Fibroblast of skin of left biceps (primary cell): ENCODE measurements at regions not wholly inside any gene's neighbourhood (a gene's known extent, or its start where the extent isn't known, plus 50 kb on each side); places are given as distances from the start of the nearest gene placed in this dataset.
"Not testable (repeated sequence)": the region's sequence is repeated elsewhere in the genome, so short reads cannot be mapped to it uniquely, and the experiment has no call there.

Source experiments
- DNase-seq, 2 experiments: peaks; one replicate each; pipeline ENCODE4 v3.0.0-alpha.2; 2013; ENCODE audit warnings: low read depth in 2 of 2

DNA sequence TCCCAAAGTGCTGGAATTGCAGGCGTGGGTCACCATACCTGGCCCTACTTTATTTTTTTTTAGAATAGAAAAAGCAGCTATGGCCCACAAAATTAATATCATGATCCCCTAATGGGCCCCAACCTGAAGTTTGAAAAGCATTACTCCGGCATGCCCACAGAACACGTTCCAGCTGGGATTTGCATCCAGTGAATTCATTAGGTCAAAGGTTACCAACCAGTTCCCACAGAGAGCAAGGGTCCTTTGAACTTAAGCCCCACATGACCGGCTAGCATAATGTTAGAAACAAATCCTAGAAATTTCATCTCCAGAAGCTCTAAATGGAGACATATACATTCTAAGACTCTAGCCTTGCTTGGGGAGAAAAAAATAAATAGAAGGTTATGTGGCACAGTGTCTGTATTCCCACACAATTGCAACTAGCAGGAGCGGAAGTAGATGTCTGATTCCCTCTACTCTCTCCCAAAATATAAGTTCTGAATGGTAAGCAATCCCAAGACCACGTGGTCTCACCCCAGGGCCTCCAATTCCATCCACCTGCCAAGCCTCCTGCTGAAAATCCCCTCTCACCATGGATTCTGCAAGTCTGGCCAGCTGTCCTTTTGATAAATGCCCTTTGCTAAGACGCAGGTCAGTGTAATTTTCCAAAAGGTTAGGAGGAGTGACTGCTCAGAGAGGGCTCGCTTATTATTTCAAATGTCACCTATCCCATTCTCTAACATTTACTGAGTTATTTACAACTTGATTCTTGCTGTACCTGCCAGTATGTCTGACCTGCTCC, 395.8 kb downstream of the NPIPA8 start:
- no peak for DNase-seq

DNA sequence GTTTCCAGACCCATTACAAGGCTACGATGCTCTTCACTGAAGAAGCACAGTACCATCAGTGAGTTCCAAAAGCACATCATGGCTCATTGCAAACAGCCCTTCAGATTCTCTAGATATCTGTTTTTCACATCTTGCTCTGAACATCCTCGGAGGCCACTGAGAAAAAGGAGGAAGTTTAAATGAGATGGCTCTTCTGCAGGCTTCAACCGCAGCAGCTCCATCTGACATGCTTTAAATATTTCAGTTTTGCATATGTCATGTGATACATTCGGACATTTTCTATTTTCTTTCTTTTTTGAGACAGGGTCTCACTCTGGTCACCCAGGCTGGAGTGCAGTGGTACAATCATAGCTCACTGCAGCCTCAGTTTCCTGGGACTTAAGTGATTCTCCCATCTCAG, 396.8 kb downstream of the NPIPA8 start:
- DNase-seq: no peak

DNA sequence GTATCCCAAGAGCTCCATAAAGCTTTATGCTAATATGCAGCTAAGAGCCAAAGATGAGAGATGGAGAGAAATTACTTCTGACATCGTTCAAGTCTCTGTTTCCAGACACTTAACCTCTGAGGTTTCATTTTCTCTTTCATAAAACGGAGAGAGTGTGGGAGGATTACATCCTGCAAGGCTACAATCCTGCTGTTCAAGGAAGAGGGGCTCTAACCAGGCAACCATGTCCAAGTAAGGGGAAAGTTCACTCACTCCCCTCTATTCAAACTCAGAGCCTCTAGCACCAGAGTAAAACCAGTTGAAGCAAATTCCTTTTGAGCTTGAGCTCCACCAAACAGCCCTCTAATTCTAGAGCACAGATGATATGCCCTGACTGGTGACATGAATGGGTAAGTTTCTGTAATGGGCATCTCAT, 397.4 kb downstream of the NPIPA8 start:
- no peak for DNase-seq

DNA sequence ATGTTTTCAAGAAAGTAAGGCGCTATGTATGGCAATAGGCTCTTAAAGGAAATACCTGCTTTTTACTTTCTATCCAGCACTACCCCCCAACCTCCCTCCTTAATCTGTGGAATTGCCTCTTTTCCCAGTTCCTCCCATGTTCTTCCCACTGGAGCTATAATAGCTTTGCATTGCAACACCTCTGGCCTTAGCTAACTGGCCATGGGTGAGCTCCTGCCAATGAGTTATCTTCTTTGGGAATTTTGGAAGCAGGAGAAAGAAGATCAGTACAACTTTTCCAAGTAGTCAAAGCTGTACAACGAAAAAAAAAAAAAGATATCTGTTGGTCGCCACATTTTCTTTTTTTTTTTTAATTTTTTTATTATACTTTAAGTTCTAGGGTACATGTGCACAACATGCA, 398.0 kb downstream of the NPIPA8 start:
- DNase-seq: no peak

DNA sequence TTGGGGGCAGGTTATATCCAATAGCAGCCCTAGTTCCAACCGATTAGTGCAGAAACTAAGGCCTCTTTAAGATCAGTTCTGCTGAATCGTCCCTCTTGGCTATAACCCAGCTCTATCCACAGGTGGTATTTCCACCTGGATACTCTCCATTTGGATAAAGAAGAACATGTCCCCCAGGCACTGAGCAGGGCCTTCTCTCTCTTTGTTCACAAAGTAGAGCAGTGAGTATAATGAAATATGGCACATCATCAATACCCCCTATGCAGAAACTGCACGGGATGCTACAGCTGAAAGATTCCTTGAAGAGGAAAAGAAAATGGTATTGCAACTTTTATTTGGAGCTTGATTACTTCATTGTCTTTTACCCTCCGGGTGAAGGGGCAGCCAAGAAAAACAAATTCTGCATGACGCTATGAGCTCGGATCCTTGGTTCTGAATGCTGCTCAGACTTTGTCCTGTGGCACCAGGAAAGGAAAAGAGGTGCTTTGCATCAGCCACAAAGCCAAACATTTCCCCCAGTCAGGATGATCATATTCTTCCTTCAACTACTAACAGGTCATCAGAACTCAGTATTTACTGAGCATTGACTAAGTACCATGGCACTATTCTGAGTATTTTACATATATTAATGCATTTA, 399.7 kb downstream of the NPIPA8 start:
- no peak for DNase-seq

DNA sequence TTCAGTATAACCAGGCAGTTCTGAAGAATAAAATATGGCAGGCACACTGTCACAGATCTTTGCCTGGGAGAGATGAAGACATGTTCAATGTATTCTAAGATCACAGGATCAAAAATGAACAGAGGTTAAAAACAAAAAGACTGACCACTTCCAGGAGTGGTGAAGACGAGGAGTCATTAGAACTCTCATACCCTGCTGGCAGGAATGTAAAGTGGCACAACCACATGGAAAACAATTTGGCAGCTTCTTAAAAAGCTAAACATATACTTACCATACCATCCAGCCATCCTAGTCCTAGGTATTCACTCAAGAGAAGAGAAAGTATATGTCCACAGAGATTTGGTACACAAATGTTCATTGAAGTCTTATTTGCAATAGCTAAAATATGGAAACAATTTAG, 406.3 kb downstream of the NPIPA8 start:
- no peak for DNase-seq

DNA sequence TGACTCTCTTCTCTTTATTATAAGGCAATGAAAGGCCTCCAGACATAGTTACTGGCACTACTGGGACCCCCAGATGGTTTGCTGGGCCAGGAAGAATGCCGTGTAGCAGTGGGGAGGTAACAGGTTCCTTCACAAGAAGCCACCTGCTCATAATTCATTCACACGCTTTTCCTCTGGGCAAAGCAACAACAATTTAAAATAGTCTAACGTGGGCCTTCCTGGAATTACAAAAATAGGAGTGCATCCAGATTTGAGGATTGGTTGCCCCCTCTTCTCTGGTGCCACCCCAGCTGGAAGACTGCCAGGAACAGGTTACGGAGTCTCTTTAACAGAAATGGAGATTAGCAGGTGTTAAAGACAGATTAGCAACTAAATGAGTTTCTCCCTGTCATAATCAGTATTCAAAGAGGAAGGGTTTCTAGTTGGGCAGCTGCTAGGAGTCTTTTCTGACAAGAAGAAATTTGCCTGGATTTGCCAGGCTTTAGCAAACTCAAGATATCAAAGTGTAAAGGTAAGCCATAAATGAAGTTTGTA, 409.6 kb downstream of the NPIPA8 start:
- DNase-seq: no peak

DNA sequence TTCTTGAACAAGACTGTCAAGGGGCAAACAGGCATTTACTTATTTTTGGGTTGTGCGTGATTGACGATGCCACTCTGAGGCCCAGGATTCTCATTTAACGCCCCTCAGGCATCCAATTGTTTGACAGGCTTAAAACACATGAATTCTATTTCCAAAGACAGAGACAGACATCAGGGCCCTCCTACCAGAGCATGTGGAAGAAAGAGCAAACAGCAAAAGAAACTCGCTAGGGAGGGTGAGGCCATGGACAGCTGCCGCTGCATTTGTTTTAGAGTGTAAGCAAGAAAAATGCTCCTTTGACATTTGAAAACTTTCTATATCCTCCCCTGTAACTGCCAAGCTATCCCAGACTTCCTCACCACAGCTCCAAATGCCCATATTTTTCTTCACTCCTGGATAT, 410.1 kb downstream of the NPIPA8 start:
- no peak for DNase-seq

DNA sequence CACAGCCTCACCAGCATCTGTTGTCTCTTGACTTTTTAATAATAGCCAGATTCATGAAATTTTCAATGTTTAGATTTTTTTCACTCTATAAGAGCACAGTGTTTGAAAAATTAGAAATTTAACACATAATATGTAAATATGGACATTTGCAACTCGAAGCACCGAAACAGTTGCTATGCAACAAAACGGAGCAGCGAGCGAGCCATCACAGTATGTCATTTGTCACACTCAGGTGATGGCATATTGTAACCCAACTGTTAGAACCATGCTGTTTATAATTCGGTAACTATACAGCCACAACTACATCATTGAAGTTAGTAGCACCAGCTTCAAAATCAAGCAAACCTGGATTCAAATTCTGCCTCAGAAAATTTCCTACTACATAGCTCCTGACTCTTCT, 410.8 kb downstream of the NPIPA8 start:
- DNase-seq: no peak

DNA sequence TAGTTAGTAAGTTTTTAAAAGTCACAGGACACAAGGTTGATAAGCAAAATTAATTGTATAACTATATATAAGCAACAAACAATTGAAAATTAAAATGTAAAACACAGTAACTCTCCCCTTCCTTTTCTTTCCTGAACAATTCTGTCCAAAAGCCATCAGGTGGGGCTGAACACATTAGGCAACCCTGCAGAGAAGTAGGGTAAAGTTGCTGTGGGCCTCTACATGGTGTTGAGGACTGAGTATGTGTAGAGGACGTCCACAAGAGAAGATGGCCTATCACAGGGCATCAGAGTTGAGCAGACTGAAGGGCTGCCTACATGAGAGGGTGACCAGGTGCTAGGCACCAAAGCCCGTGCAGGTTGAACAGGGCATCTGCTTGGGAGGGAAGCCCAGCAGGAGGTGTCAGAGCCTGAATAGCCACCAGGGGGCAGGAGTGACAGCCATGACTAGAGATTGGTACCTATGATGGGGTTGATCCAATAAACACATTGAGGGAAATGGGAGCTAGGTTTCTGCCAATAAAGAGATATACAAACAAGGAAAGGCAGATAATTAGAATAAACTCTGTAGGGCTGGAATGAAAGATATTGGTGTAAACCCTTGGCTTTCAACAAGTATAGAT, 415.1 kb downstream of the NPIPA8 start:
- DNase-seq: no peak

DNA sequence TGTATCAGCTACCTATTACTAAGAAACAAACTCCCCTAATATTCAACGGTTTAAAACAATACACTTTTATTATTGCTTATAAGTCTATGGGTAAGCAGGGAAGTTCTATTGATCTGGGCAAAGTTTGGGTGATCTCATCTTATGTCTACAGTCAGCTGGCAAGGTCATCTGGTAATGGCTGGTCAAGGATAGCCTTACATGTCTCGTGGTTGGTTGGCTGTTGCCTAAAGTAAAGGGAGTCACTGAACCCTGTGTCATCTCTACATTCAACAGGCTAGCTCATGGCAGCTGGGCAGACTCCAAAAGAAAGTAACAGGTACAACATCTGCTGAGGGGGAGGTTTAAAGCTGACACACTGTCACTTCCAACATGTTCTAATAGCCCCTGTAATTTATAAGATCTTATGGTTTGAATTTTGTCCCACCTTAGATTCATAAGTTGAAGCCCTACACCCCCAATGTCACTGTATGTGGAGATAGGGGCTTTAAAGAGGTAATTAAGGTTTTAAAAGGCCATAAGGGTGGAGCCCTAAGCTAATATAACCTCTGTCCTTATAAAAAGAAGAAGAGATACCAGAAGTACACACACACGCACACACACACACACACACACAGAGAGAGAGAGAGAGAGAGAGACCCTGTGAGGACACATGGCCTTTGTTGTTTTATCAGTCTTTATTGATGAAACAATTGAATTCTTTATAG, 419.1 kb downstream of the NPIPA8 start:
- no peak for DNase-seq

DNA sequence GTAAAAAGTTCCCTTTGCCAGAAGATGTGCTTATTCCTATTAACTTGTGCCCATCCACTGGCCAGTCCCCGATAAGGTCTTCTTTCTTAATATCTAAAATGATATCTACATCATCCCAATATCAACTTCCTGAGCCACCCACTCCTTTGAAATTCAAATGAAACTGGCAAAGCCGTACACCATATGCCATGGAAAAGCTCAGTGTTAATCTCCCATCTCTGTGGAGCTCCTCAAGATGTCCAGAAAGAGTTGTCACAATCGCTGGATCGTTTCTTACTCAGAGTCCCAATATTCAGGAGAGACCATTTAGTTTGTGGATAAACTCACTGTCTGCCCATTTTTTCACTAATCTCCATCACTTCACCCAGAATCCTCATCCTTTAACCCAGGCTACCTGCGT, 420.7 kb downstream of the NPIPA8 start:
- DNase-seq: no peak

DNA sequence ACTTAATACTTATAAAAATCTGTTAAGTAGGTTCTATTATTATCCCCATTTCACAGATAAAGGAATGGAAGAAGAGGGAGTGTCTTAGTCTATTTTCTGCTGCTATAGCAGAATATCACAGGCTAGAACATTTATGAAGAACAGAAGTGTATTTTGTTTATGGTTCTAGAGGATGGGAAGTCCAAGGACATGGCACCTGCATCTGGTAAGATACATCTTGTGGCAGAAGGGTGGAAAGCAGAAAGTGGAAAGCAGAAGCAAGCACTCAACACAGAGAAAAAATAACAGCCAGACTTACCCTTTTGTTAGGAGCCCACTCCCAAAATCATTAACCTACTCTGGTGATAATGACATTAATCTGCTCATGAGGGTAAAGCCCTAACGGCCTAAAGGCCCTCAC, 422.4 kb downstream of the NPIPA8 start:
- no peak for DNase-seq

DNA sequence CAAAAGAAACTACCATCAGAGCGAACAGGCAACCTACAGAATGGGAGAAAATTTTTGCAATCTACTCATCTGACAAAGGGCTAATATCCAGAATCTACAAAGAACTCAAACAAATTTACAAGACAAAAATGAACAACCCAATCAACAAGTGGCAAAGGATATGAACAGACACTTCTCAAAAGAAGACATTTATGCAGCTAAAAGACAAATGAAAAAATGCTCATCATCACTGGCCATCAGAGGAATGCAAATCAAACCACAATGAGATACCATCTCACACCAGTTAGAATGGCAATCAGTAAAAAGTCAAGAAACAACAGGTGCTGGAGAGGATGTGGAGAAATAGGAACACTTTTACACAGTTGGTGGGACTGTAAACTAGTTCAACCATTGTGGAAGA, 425.0 kb downstream of the NPIPA8 start:
- not testable (repeated sequence) for DNase-seq

DNA sequence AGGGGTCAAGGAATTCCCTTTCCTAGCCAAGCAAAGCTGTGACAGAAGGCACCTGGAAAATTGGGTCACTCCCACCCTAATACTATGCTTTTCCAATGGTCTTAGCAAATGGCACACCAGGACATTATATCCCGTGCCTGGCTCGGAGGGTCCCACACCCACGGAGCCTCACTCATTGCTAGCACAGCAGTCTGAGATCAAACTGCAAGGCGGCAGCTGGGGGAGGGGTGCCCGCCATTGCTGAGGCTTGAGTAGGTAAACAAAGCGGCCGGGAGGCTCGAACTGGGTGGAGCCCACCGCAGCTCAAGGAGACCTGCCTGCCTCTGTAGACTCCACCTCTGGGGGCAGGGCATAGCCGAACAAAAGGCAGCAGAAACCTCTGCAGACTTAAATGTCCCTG, 429.9 kb downstream of the NPIPA8 start:
- not testable (repeated sequence) for DNase-seq

DNA sequence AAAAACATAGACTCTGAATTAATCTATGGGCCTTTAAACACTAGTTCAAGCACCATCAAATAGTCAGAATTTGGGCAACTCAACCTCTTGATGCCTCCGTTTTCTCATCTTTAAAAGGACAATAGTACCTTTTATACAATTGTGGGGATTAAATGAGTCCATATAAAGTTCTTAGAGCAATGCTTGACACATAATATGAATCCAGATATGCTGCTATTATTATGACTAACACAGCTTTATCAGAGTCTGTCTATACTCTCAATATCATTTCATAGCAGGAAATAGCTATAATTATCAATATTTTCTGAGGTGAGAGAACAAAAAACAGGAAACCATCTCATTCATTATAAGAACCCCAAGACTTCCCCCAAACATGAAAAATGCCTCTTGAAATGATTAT, 430.5 kb upstream of the XYLT1 start:
- no peak for DNase-seq

DNA sequence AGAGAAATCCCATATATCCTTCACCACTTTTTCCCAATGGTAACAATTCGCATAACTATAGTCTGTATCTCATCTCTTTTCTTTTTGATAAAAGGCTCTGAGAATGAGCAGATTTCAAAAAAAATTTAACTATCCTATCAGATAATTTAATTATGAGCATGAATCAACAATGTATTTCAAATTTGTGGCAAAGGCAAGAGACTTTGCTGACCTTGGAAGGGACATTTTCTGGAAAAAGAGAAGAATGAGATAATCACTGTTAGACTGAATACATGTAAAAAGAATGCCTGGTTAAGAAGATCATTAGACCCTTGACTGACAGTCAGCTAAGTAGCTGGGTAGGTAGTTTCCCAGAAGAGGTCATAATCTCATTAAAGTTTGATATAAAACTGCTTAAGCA, 428.4 kb upstream of the XYLT1 start:
- DNase-seq: no peak

DNA sequence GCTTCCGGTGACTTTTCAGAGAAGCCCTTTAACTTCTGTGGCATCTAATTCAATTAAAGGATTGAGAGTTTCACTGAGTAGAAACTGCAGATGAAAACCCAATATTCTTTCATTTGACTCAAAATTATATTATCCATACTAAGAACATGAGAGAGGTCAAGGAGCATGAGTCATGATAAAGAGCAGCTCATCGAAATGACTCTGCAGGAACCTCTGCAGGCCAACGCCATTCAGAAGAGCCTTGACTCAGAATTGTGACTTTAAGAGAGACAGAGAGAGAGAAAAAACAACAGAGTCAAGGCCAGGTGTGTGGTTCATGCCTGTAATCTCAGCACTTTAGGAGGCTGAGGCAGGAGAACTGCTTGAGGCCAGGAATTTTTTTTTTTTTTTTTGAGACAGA, 417.2 kb upstream of the XYLT1 start:
- no peak for DNase-seq

DNA sequence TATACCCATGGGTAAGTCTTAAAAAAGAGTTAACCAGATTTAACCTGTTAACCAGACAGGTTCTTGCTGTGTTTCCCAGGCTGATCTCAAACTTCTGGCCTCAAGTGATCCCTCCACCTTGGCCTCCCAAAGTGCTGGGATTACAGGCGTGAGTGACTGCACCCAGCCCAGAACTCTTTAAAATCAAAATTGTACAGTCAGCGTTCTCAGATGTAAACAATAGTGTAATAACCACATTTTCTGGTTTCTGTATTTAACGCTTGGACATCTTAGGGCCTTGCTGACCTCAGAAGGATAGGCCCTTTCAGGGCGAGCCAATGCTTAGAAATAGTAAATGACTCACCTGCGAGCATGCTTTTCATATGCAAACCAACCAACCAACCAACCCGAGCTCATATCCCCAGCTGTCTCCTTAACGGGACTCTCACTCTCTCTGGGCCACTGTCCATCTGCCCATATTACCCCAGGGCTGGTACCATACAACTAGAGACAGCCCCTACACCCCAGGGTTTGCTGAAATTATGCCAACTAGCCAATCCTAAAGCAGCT, 415.0 kb upstream of the XYLT1 start:
- DNase-seq: no peak

DNA sequence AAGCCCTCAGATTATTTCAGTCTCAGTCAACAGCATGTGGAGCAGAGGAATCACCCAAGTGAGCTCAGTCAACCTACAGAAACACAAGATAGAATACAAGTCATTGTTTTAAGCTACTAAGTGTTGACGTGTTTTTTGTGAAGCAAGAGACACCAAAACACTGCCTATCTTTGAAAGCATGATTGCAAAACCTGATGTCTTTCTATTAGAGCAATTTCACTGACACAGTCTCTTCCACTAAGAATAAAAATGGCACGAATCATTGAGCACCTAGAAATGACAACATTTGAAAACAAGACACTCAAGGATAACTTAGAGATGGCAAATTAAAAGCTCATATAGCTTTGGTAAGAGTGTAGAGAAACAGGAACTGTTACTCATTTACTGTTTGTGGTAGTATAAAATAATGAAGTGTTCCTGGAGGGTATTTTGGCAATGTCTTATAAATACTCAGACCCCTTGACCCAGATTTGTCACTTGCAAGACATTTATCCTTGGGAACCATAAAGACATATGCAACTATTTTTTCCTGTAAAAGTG, 407.1 kb upstream of the XYLT1 start:
- no peak for DNase-seq

DNA sequence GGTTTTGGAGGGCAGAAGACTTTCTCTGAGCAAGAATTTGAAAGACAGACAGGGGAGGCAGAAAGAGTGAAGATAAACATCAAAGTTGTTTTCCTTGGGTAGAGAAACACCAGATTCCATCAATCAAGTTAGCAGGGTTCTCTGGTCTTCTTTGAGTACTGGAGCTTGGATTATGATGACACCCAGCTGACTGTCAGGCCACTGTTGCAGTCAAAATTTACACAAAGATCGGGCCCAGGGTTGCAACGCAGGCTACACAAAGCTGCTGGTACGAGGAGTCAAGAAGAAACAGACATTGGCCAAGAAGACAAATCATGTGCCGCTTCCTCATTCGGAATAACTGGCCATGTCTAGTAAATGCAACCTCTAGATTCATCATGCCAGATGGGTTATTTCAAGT, 396.2 kb upstream of the XYLT1 start:
- no peak for DNase-seq

DNA sequence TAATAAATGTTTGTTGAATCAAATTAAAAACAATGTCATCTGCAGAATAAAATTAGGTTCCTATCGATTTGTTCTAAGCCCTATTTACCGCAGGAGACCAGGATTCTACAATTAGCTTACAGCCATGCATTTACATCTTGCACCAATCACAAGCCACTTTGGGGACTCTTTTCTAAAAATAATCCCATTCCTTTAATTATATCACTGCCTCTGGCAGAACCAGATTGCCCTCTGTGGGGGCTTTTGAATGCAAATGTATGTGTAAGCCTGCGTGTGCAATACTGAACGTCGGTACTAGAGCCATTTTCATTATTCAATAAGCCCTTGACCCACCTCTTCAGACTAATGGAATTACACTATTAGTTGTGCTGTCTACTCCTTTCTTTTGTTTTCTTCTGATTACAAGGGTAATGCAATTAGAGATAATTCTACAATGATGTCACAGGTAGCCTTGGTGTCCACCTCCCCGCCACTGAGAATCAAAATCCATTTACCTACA, 391.3 kb upstream of the XYLT1 start:
- no peak for DNase-seq
